ENCODE measurements at regions not wholly inside any gene's neighbourhood (a gene's known extent, or its start where the extent isn't known, plus 50 kb on each side); places are given as distances from the start of the nearest gene placed in this dataset.

GRCh38 chr11:101718402-101718801 is 134.6 kb upstream of the TRPC6 start:
- no peaks in the 10 kb centered on the region for H3K79me2 ChIP-seq (ENCODE audit: insufficient read depth, low read length)
- no peaks in the 10 kb centered on the region for H3K79me1 ChIP-seq (ENCODE audit: insufficient read depth, low read depth, low read length, poor library complexity, severe bottlenecking)
- H2BK20ac ChIP-seq (ENCODE audit: low read depth, low read length, poor library complexity, severe bottlenecking): no peak overlapping the region
- no peaks in the 10 kb centered on the region for H4K20me1 ChIP-seq (ENCODE audit: control insufficient read depth, insufficient read depth, insufficient read length)
- no peaks in the 10 kb centered on the region for H3K27me3 ChIP-seq (ENCODE audit: insufficient read depth, low read length)
- H3K4me3 Mint-ChIP-seq: no peak overlapping the region
- H3K56ac ChIP-seq (ENCODE audit: insufficient read length, low read depth, low read length): no peak overlapping the region
- no peaks in the 10 kb centered on the region for H3K27me3 Mint-ChIP-seq (ENCODE audit: low read depth)
- H4K8ac ChIP-seq (replicated peaks; ENCODE audit: insufficient read length, low read depth, low read length): no peak overlapping the region
- peaks cover 0 to 4% (median 0%) of the 10 kb centered on the region in 3 experiments; a peak in 1 of 7 replicates for H3K36me3 Mint-ChIP-seq (ENCODE audit: insufficient read depth in 1 of 3, low read depth in 3 of 3)
- H3K27ac Mint-ChIP-seq: no peak overlapping the region
- H3T11ph ChIP-seq (ENCODE audit: low read length): no peak overlapping the region
- no peaks in the 10 kb centered on the region for H3K4me1 ChIP-seq (ENCODE audit: insufficient read depth, low read length)
- no peak overlapping the region for H3K18ac ChIP-seq (ENCODE audit: insufficient read length, low read depth, low read length)
- no peak overlapping the region for H3K23ac ChIP-seq (ENCODE audit: insufficient read length, low read depth, low read length)
- H3K9me3 ChIP-seq (ENCODE audit: control insufficient read depth, low read depth, low read length): no peaks in the 10 kb centered on the region
- no peak overlapping the region for H3K4me2 ChIP-seq (ENCODE audit: insufficient read depth, insufficient read length, low read length)
- no peak overlapping the region for H4K5ac ChIP-seq (ENCODE audit: insufficient read length, low read depth, low read length)
- no peak overlapping the region for H2BK5ac ChIP-seq (ENCODE audit: insufficient read length, low read length)
- no peak overlapping the region for H2BK12ac ChIP-seq (ENCODE audit: insufficient read length, low read depth, low read length)
- no peak overlapping the region for H3K4ac ChIP-seq (ENCODE audit: low read depth, low read length)
- H3K9me3 Mint-ChIP-seq: no peaks in the 10 kb centered on the region
- no peak overlapping the region for H2BK15ac ChIP-seq (ENCODE audit: low read depth, low read length)
- H2AK5ac ChIP-seq (ENCODE audit: insufficient read length, low read length): no peak overlapping the region
- no peak overlapping the region for H4K91ac ChIP-seq (ENCODE audit: insufficient read length, low read depth, low read length)
- H3K23me2 ChIP-seq (ENCODE audit: insufficient read length, low read depth, low read length, poor library complexity, severe bottlenecking): no peaks in the 10 kb centered on the region
- TF ChIP-seq CTCF (conservative IDR thresholded peaks at IDR 0.05): no peak
- H3K27ac ChIP-seq (ENCODE audit: insufficient read length, low read depth, low read length): no peak overlapping the region
- H2AFZ ChIP-seq (ENCODE audit: low read length): no peak overlapping the region
- H3K9ac ChIP-seq (ENCODE audit: extremely low read depth, insufficient read length, low read length): no peak overlapping the region
- H2BK120ac ChIP-seq (ENCODE audit: low read depth, low read length, poor library complexity, severe bottlenecking): no peak overlapping the region
- H3K4me1 Mint-ChIP-seq: no peaks in the 10 kb centered on the region
- no peak overlapping the region for H3K14ac ChIP-seq (ENCODE audit: insufficient read depth, low read length)
- WGBS (ENCODE audit: extremely low coverage, insufficient read length, low lambda C conversion rate): no CpG with 5 or more reads among the region's 4 CpGs
- DNase-seq: no peak

Measured in H9 (cell line).